Esophagus muscularis mucosa (tissue), 4 donors: ENCODE measurements at regions not wholly inside any gene's neighbourhood (a gene's known extent, or its start where the extent isn't known, plus 50 kb on each side); places are given as distances from the start of the nearest gene placed in this dataset.

Experiments used
- EP300 ChIP-seq: sonication (generic); formaldehyde crosslinking; IDR thresholded peaks from one replicate; pipeline ENCODE4 v1.6.1; 2017; ENCODE audit warnings: antibody characterized with exemption
- POLR2A ChIP-seq: fragments of 450-650 bp; IDR thresholded peaks from one replicate; pipeline ENCODE4 v1.6.1; 2017; ENCODE audit warnings: antibody characterized with exemption, moderate library complexity, mild to moderate bottlenecking, low read depth
- POLR2AphosphoS5 ChIP-seq, 2 donors: sonication (generic); formaldehyde crosslinking; IDR thresholded peaks; one replicate each; pipeline ENCODE4 v1.6.1; 2017; ENCODE audit warnings: antibody characterized with exemption in 2 of 2
- TF ChIP-seq, protein P1 (sequence below), 3 experiments: fragments of 200-600 bp in 2 of 3; fragments of 450-650 bp in 1 of 3; sonication (generic) in 2 of 3; IDR thresholded peaks; one replicate each; pipeline ENCODE4 v1.5.1; 2017 to 2019; ENCODE audit warnings: antibody characterized with exemption in 3 of 3, mild to moderate bottlenecking in 2 of 3, moderate library complexity in 1 of 3

DNA sequence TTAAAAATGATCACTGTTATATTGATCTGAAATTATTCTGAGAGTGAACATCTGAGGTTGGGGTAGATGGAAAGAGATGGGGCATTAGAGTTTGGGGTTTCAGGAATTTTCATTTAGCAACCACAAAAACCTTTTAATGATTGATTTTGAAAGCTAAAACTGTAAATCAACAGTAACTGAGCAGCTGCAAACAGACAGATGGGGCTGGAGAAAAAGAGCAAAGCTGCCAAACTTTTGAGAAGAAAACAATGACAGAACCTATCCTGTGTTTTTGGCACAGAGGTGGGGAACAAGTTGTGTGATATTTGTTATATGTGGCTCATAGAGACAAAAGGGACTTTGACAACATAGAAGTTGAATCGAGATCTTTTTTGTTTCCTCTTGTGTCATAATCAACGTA lies 415.8 kb upstream of the DSEL start:
- TF ChIP-seq, protein P1, sequence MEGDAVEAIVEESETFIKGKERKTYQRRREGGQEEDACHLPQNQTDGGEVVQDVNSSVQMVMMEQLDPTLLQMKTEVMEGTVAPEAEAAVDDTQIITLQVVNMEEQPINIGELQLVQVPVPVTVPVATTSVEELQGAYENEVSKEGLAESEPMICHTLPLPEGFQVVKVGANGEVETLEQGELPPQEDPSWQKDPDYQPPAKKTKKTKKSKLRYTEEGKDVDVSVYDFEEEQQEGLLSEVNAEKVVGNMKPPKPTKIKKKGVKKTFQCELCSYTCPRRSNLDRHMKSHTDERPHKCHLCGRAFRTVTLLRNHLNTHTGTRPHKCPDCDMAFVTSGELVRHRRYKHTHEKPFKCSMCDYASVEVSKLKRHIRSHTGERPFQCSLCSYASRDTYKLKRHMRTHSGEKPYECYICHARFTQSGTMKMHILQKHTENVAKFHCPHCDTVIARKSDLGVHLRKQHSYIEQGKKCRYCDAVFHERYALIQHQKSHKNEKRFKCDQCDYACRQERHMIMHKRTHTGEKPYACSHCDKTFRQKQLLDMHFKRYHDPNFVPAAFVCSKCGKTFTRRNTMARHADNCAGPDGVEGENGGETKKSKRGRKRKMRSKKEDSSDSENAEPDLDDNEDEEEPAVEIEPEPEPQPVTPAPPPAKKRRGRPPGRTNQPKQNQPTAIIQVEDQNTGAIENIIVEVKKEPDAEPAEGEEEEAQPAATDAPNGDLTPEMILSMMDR (IDR thresholded peaks at IDR 0.05): no peak
- TF ChIP-seq POLR2AphosphoS5 (IDR thresholded peaks at IDR 0.05) (no peak), POLR2A (no peak), EP300 (no peak)
